GM21390 (cell line): ENCODE measurements at regions not wholly inside any gene's neighbourhood (a gene's known extent, or its start where the extent isn't known, plus 50 kb on each side); places are given as distances from the start of the nearest gene placed in this dataset.

Experiments
- ATAC-seq: cut with Tn5 transposase; IDR thresholded peaks from one replicate; pipeline ENCODE4 v1.9.1; 2021; ENCODE audit not compliant: unreplicated experiment

DNA sequence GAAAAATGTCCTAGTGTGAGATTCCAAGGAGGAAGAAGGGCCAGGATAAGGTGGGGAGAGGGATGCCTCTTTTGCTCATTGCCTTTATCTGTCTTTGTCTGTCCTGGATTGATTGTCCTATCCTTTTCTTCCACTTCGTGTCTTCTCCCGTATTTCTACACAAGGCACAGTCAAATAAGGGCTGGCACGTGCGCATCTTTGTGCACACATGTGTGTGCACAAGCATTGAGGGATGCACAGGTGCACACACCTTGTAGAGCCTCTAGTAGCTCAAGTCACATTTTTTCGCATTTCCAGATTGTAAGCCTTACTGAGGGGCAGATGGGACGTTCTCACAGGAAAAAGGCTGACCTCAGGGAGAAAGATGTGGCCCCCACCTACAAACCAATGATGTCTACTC, 170.2 kb upstream of the TNP1 start:
- no peak for ATAC-seq

DNA sequence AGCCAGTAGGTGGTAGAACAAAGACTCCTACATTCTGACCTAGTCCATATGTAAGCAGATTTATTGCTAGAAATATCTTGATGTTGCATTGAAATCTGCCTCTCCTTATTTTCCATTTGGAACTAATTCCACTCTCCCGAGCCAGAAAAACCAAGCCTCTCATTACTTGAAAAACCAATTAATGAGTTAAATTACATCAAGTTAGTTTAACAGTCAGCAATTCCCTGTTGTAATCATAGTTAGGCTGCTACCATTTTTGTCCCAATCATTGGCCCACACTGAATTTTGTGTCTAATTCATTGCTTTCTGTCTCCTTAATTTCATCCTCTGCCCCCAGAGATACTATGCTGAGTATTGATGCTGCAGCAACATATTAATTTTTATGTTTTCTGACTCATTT, 168.3 kb upstream of the TNP1 start:
- no peak for ATAC-seq

DNA sequence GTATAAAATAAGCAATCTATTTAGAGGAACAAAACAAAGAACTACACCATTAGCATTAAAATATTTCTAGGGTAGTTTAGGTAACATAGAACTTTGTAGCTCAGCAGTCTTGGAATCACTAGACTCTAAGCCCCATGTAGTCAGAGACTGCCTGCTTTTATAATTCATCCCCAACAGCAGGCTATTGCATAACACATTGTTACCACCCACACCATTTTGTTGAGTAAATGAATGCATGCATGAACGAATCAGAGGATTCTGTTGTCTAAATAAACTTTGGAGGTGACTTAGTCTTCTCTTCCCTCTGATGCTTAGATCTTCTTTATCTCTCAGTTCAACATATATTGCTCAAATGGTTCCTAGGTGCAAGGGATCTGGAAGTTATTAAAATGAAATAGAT, 167.6 kb upstream of the TNP1 start:
- no peak for ATAC-seq

DNA sequence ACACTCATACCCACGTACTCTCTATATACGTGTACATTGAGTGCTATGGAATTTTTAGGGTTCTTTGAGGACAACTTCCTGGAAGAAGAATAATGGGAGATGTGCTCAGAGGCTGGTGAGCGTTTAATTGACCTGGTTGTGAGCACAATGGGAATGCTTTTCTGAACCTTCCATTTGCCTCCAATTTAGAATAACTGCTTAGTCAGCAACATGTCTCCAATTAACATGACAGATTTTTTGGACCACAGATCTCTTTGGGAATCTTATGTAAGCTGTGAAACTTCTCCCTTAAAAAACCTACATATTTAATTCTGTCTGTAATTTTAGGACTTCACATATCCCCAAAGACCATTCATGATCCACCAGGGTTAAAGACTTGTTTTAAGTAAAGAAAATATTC, 166.7 kb upstream of the TNP1 start:
- no peak for ATAC-seq

DNA sequence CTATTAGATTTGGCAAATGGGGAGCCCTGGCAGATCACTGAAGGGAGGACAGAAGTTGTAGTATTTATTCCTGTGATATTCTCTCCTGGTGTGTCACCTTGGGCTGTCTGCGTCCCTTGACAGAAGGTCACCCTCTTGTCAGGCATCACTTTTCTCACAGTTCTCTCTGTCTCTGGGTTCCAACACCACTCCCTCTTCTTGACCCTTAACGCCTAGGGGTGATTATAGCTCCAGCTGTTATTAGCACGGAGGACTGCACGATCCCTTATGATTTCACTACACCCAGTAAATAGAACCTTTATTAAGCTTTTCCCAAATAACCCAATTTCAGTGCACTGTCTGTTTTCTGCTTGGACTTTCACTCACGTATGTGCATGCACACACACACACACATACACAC, 166.3 kb upstream of the TNP1 start:
- no peak for ATAC-seq

DNA sequence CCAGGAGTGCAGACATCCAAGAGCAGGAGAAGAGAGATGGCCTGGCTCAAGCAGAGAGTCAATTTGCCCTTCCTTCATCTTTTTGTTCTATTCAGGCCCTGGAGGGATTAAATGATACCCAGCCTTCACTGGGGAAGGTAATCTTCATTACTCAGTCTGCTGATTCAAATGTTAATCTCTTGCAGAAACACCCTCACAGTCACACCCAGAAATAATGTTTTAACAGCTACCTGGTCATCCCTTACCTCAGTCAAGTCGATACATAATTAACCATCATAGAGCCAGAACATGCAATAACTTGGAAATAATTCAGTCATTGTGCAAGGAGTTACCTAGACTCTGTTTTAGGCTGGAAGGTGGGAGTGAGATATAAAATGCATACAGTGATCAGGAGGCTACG, 163.7 kb upstream of the TNP1 start:
- ATAC-seq: no peak

DNA sequence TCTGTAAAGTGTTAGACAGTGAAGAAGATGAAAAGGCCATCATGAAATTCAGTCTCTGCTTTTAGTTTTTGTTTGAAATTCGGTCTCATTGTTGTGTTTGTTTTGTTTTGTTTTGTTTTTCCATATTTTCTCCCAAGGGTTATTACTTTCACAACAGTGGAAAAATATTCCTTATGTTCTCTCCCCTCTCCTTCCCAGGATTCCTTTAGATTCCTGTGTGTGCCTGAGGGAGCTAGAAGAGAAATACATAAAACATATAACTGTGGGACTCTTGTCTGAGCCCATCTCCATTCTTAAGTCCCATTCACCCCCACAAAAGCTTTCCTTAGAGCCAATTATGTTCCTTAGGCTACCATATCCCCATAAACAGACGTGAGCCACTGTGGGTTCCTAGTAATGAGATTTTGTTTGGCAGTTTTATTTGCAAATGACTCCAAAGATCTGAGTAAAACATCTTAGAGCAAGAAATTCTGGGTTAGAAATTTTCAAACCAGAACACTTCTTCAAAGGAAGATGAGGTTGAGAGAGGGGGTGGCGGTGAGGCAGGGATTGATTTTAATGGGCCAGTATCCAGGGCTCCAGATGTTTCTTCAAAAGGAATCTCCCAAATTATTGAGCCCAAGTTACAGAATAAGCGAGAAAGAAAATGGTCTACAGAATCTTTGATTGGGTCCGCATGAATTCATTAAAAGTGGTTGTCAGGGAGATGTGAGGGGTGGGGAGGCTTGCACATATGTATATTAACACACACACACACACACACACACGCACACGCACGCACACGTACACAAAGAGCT, 157.8 kb upstream of the TNP1 start:
- ATAC-seq: no peak

DNA sequence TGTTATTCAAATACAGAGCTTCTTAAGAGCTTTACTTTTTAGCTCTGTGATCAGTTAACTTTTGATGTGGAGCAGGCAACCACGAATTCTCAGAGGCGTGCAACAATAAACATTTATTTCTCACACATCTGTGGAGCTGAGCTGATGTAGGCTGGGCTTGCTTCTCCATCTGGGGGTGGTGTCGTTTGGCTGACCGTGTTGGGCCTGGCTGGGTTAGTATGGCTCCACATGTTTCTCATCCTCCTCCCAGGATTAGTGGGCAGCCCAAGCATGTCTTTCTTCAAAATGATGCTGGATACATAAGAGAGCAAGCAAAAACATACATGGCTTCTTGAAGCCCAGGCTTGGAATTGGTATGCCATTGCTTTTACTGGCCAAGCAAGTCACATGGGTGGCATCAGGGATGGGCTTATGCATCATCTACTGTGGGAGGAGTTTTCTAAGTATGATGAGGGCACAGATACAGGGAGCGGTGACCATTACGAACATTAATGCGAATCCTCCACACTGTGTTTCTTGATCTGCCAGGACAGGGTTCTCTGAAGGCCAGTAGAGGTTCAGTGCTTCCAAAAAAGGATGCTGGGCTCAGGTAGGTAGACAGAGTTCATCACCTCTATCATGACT, 157.0 kb upstream of the TNP1 start:
- ATAC-seq: no peak

DNA sequence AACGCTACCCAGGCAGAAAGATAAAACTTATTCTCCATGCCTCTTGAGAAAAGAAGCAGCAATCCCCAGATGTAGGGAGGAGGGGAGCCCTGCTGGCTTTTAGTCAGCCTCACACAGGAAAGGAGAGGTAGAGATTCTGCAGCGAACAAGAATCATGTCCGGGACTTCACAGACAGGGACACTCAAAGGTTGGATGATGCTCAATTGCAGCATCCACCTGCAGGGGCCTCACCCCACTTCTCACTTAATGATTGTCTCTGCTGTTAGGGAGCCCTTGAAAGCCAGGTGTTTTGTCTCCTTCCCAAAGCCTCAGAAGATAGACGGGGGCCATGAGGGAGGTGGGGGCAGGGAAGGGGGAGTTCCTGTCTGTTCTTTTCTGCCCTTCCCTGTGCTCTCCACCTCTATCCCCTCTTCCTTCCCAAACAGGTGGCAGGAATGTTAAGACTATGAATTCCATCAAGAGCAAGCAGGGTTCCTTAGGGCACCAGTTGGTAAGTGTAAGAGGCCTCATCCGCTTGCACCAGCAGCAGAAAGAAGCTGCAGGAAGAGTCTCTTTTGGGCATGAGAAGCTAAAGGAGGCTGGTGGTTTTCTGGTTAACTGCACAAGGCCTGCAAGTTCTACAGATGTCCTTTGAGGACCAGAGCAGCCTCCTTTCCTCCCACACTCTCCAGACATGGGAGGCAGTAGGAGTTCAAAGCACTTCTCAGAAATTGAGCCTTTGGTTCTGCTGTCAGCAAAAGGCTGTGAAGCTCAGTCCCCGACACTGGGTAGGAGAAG, 154.7 kb upstream of the TNP1 start:
- no peak for ATAC-seq

DNA sequence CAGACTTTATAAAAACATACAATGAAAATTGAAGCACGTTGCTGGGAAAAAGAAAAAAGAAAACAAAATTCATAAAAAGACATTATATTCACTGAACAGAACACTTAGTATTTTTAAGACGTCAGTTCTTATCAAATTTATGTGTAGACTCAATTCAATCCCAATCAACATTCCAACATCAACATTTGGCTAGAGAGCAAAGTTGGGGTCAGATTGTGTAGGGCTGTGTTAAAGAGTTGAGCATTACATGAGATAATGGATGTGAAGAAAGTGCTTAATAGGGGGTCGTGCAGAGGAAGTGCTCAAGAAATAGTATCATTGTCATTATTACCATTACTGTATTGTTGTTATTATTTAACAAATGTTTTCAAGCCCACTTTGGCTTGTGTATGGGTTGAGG, 154.1 kb upstream of the TNP1 start:
- no peak for ATAC-seq

DNA sequence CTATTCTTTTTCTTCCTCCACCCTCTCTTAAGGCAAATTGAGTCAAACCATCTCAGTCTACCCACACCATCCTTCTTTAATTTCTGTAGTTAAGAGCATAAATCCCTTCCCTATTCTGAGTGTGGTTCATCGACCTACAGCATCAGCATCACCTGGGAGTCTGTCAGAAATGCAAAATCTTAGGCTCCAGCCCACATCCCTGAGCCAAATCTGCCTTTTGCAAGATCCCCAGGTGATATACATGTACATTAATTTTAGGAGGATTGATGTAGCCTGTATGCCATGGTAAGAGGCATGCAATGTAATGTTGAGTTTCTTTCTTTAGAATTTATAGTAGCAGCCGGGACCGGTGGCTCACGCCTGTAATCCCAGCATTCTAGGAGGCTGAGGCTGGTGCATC, 151.7 kb upstream of the TNP1 start:
- ATAC-seq: no peak

DNA sequence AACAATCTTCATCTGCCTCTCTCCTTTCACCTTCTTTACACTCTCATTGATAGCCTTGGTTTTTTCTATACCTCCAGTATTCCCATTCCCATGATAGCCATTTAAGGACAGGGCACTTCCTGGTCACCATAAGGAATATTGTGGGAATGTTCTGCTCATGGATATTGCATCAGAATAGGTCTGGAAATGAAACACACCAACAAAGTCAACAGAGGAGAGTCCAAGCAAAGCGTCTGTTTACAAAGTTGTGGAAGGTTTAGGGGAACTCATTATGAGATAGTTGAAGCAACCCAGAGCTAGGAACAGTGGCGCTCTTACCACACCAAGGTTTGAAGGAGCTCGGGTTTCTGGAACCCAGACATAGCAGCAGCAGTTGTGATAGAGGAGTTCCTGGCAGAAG, 150.3 kb upstream of the TNP1 start:
- no peak for ATAC-seq

DNA sequence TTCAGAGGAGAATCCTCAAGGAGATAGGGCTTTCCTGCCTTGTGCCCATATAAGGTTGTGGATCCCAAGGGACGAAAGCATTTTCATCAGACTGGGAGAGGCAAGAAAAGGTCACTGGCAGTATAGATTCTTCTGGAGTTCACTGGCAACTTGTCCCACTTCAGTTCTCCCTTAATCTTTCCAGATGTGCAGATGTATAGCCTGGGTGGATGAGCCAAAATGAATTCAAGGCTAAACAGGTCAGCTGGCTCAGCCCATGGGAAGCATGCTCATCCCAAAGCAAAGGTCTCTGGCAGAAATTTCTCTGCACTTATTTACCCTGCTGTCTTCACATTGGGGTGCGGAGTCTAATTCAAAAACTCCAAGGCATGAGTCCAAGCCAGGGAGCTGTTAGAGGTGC, 148.9 kb upstream of the TNP1 start:
- no peak for ATAC-seq

DNA sequence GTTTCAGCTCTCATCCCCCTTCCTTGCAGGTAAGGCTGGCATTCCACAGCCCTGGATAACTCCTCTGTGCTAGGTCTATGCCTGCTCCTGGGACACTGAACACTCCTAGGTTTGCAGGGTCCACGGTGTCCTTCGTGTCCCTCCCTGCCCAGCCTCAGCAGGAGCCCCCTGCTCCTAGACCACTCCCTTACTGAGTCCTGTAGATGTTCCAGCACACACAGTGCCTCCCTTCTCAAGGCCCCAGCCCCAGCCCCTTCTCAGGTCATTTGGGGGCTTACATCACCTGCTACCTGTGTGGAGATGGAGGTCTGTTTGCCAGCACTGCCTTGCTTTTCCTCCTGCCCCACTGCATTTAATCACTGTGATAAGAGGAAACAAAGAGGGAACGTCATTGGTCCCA, 146.4 kb upstream of the TNP1 start:
- ATAC-seq: no peak

DNA sequence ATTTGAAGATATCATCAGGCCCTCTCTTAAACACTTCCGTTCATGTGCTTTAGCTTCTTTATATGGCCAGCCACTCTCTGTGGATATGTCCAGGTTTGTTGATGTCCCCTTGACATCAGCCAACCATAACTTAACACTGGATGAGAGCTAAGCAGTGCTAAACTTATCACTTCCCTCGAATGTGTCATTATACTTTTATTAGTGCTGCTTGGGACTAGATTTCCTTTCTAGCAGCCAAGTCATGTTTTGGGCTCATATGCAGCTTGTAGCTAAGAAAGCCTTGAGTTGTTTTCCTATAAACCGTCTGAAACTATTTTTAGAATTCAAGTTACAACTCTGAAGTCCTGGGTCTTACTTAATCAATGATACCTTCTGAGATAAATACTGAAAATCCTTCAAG, 144.8 kb upstream of the TNP1 start:
- no peak for ATAC-seq

DNA sequence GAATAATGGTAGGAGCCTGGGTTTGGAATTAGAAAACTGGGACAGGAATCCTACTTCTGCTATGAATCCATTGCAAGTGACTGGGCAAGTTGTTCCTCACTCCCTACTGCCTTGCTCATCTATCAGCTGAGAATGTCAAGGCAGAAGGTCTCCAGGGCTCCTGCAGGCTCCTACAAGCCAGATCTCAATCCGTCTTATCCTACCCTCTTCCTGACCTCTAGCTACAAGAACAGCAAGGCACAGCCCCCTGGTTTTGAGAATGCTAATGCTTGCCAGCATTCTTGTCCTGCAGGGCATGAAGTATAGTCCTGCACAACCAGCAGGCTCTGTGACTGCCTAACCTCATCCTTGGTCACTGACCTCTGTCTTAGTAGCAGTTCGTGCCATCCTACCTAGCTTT, 141.9 kb upstream of the TNP1 start:
- no peak for ATAC-seq

DNA sequence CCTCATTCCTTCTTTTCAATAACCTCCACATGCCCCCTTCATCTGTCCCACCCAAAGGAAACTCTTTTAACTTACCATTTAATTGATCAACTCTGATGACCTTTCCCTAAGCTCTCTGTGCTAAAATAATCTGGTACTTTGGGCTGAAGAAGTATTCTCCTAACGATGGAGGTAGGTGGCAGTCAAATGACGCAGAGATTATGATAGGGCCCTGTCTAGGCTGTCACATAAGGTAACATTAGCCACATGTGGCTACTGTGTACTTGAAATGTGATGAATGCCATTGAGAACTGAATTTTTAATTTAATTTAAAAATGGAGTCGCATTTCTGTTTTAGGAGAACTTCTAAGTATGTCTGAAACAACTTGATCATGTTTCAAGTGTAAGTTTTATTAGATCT, 140.5 kb upstream of the TNP1 start:
- no peak for ATAC-seq

DNA sequence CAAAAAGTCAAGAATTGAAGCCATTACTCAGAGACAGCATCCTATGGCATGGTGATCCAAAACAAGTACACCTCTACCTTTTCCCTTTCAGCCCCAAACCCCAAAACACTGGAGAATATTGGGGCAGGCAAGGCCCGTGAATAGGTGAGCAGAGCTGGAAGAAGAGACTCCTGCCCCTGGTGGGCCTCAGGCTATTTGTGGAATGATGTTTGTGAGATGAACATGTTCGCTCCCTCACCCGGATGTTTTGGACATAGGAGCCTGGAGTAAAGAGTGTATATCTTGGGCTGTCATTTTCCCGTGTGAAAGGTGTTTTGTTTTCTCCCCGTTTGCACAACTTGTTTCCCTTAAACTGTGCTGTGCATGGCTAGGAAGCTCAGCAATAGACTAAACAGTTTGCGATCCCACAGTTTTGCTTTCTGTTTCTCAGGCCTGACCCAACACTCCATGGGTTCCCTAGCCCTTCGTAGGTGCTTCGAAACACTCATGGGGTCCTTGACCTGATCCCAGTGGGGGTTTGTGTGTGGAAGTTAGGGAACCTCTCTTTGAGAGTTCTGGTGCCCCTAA, 136.5 kb upstream of the TNP1 start:
- ATAC-seq: no peak

DNA sequence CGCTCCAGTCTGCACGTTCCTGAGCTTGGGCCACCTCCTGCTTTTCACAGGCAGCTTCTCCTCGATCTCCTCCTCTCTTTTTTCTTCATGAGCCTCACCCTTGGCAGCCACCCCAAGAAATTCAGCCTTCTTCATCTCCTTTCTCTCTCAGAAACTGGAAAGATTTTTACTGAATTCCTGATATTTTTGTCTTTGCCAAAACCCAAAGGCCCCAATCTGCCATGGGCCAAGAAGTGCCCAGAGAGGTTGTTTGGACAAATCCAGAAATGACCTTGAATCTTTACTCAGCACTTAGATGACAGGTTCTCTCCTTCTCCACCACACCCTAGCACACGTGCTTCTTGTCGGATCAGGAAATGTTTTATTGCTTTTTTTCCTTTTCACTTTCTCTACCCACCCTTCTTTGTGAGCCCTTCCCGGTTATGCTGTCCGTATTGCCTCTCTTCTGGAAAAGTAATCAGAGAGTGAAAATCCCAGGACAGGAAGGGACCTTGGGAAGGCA, 134.5 kb upstream of the TNP1 start:
- no peak for ATAC-seq

DNA sequence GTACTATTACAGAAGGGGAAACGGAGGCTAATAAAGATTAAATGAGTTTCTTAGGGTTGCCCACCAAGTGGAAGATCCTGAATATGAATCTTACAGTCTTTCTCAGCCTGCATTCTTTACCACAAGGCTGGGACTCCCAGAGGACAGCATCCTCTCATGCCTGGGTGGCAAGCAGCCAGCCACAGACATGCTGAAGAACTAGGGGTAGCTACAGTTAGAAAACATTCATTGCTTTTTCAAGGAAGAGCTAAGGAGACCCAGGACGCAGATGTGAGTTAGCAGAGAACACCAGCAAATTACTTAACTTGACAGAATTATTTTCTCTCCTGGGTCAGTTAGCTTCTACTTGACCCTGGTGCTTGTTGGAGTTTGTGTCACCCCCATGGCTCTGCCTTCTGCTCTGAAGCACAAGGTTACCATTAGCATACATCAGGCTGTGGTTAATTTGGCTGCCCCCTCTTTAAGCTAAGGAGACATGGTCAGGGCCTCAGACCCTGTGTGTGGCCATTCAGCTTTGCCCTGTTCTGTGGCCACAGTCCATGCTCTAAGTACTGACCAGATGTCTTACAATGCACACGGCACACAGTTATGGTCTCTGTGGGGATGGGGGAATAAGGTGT, 132.3 kb upstream of the TNP1 start:
- ATAC-seq: no peak

DNA sequence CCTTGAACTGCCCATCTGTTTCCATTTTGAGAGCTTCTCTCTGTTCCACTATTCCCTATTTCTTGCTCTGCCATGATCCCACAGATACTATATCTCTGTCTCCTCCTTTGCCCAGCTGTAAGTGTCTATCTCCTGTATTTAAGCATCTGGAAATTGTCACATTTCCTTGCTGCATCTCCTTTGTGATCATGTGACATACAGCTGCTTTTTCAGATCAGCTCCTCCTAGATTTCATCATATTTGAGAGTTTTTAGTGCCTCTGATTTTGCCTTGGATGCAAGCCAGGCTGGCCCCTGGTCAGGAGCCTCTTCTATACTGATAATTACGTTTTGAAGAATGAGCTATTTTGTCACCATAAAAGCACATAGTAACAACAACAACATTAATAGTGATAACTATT, 131.7 kb upstream of the TNP1 start:
- no peak for ATAC-seq
